Natural killer cell (primary cell): ENCODE measurements at regions not wholly inside any gene's neighbourhood (a gene's known extent, or its start where the extent isn't known, plus 50 kb on each side); places are given as distances from the start of the nearest gene placed in this dataset.
A peak's percentile ranks its signal among the peaks of the same experiment; 100 is the strongest.
"Not testable (repeated sequence)": the region's sequence is repeated elsewhere in the genome, so short reads cannot be mapped to it uniquely, and the experiment has no call there.

Experiments
- ATAC-seq, 3 donors: fragments of 150-1000 bp in 2 of 3; fragments of 200-7000 bp in 1 of 3; cut with Tn5 transposase; 1 replicate in 1 of 3; 2 replicates in 2 of 3; pipeline ENCODE4 v1.10.0; 2021; ENCODE audit warnings: mild to moderate bottlenecking in 2 of 3, moderate library complexity in 2 of 3
- DNase-seq, 2 donors: peaks; one replicate each; pipeline versions ENCODE4 v3.0.0 to v3.0.0-alpha.2; 2013 to 2021; ENCODE audit warnings: mixed read lengths in 1 of 2
- H3K27ac ChIP-seq: one replicate; pipeline ENCODE4 v1.5.1; 2013; ENCODE audit warnings: mild to moderate bottlenecking, low read length
- H3K27me3 ChIP-seq: one replicate; pipeline ENCODE4 v1.6.1; 2013; ENCODE audit warnings: low read length; ENCODE audit not compliant: control insufficient read depth, insufficient read depth
- H3K36me3 ChIP-seq: one replicate; pipeline ENCODE4 v1.6.1; 2013; ENCODE audit warnings: low read length; ENCODE audit not compliant: control insufficient read depth, insufficient read depth
- H3K4me1 ChIP-seq: one replicate; pipeline ENCODE4 v1.6.1; 2013; ENCODE audit warnings: low read length; ENCODE audit not compliant: control insufficient read depth, insufficient read depth
- H3K4me3 ChIP-seq: one replicate; pipeline ENCODE4 v1.5.1; 2013; ENCODE audit warnings: low read length
- H3K9me3 ChIP-seq: one replicate; pipeline ENCODE4 v1.6.1; 2013; ENCODE audit warnings: low read length; ENCODE audit not compliant: control insufficient read depth, insufficient read depth
- H3K27ac Mint-ChIP-seq, 2 donors: one replicate each; pipeline ENCODE4 v1.8.0; 2022; ENCODE audit warnings: mild to moderate bottlenecking in 2 of 2, mixed read lengths in 2 of 2, moderate library complexity in 1 of 2
- H3K27me3 Mint-ChIP-seq, 2 donors: one replicate each; pipeline ENCODE4 v1.8.0; 2022; ENCODE audit warnings: low read depth in 2 of 2, mixed read lengths in 2 of 2
- H3K36me3 Mint-ChIP-seq: one replicate; pipeline ENCODE4 v1.8.0; 2022; ENCODE audit warnings: mixed read lengths
- H3K4me1 Mint-ChIP-seq, 2 donors: one replicate each; pipeline ENCODE4 v1.8.0; 2022; ENCODE audit warnings: mixed read lengths in 2 of 2
- H3K4me3 Mint-ChIP-seq: one replicate; pipeline ENCODE4 v1.8.0; 2022; ENCODE audit warnings: mild to moderate bottlenecking, moderate library complexity, mixed read lengths
- H3K9me3 Mint-ChIP-seq, 2 donors: one replicate each; pipeline ENCODE4 v1.8.0; 2022; ENCODE audit warnings: mixed read lengths in 2 of 2
- WGBS: methylation state at CpG from one replicate; pipeline ENCODE4 v1.1.7; 2013; ENCODE audit warnings: missing lambda C conversion rate; ENCODE audit not compliant: insufficient coverage; 5-methylcytosine and 5-hydroxymethylcytosine counted together
- intact Hi-C: fragments of 100-400 bp; cut with micrococcal nuclease; formaldehyde crosslinking; loops from one replicate; pipeline ENCODE4 v1.14.2; 2022
- TF ChIP-seq, protein P1 (sequence below): fragments of 200-600 bp; IDR thresholded peaks from one replicate; pipeline ENCODE4 v1.8.0; 2022; ENCODE audit warnings: antibody characterized with exemption

DNA sequence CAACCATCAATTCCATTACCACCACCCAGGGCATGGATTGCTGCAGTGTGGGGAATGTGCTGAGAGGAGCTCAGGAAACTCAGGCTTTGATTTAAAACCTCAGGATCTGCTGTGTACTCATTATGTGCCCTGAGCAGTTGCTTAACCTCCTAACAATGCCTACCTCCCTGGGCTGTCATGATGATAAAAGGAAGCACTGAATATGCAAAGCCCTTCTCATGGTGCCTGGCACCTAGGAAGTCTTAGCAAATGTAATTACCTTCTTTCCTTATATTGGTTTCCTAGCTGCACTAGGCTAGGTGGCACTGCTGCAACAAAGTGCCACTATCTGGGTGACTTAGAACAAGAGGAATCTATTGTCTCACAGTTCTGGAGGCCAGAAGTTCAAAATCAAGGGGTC, 62.2 kb downstream of the KCTD12 start:
- H3K36me3 Mint-ChIP-seq = no peaks in the 10 kb centered on the region
- TF ChIP-seq, protein P1, sequence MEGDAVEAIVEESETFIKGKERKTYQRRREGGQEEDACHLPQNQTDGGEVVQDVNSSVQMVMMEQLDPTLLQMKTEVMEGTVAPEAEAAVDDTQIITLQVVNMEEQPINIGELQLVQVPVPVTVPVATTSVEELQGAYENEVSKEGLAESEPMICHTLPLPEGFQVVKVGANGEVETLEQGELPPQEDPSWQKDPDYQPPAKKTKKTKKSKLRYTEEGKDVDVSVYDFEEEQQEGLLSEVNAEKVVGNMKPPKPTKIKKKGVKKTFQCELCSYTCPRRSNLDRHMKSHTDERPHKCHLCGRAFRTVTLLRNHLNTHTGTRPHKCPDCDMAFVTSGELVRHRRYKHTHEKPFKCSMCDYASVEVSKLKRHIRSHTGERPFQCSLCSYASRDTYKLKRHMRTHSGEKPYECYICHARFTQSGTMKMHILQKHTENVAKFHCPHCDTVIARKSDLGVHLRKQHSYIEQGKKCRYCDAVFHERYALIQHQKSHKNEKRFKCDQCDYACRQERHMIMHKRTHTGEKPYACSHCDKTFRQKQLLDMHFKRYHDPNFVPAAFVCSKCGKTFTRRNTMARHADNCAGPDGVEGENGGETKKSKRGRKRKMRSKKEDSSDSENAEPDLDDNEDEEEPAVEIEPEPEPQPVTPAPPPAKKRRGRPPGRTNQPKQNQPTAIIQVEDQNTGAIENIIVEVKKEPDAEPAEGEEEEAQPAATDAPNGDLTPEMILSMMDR = no peak
- Histone ChIP-seq H3K27ac (no peak overlapping the region), H3K4me3 (no peak overlapping the region), H3K4me1 (no peaks in the 10 kb centered on the region), H3K9me3 (no peaks in the 10 kb centered on the region), H3K36me3 (no peaks in the 10 kb centered on the region), H3K27me3 (no peaks in the 10 kb centered on the region)
- no peak overlapping the region for H3K27ac Mint-ChIP-seq
- no peak for DNase-seq
- no peak overlapping the region for H3K4me3 Mint-ChIP-seq
- intact Hi-C loops = no loop called here
- H3K9me3 Mint-ChIP-seq = no peaks in the 10 kb centered on the region
- H3K27me3 Mint-ChIP-seq = peaks cover 2 to 18% of the 10 kb centered on the region in 2 donors
- H3K4me1 Mint-ChIP-seq = no peaks in the 10 kb centered on the region
- no peak for ATAC-seq

DNA sequence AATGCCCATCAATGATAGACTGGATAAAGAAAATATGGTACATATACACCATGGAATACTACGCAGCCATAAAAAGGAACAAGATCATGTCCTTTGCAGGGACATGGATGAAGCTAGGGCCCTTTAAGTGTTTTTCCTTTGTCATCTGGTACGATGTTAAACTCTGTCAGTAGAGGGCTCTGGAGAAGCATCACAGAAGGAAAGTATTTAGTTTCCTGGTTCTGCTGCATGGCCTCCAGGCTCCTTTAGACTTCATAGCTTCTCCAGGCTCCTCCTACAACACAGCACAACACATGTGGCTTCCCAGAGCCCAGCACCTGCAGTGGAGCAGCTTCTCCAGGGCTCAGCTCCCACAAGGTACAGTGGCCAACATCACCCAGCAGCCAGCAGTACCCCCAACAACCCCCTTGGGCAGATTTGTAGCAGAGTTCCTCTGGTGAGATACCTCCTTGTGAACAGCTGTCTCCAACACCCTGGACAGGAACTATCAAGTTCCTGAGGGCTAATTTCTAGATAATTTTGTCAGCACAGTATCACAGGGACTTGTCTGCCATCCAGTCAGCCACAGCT, 63.4 kb downstream of the KCTD12 start:
- Histone ChIP-seq H3K4me3 (no peak overlapping the region), H3K4me1 (no peaks in the 10 kb centered on the region), H3K27ac (no peak overlapping the region), H3K9me3 (no peaks in the 10 kb centered on the region), H3K27me3 (no peaks in the 10 kb centered on the region), H3K36me3 (no peaks in the 10 kb centered on the region)
- TF ChIP-seq, protein P1 = no peak
- Mint-ChIP-seq H3K9me3 (no peaks in the 10 kb centered on the region), H3K4me1 (no peaks in the 10 kb centered on the region), H3K27me3 (peaks cover 9 to 27% of the 10 kb centered on the region in 2 donors), H3K36me3 (no peaks in the 10 kb centered on the region), H3K27ac (no peak overlapping the region), H3K4me3 (no peak overlapping the region)
- DNase-seq (peak in 1 of 2 donors; percentile 40), ATAC-seq (peak in 1 of 3 donors; percentile 48)
- WGBS = 82% methylated on average over 2 of the region's 2 CpGs
- intact Hi-C loops = no loop called here

DNA sequence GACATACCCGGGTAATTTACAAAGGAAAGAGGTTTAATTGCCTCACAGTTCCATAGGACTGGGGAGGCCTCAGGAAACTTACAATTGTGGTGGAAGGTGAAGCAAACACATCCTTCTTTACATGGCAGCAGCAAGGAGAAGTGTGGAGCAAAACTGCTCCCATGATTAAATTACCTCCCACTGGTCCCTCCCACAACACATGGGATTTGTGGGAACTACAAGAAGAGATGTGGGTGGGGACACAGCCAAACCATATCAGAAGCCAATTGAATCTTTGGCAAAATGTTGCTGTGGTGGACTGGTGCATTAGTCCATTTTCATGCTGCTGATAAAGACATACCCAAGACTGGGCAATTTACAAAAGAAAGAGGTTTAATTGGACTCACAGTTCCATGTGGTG, 65.0 kb downstream of the KCTD12 start:
- H3K27ac ChIP-seq, H3K4me1 Mint-ChIP-seq, H3K36me3 ChIP-seq, H3K36me3 Mint-ChIP-seq, H3K9me3 ChIP-seq, H3K4me3 ChIP-seq, H3K27me3 ChIP-seq, H3K9me3 Mint-ChIP-seq, intact Hi-C loops, H3K27ac Mint-ChIP-seq, H3K4me3 Mint-ChIP-seq, H3K4me1 ChIP-seq, DNase-seq, ATAC-seq: not testable (repeated sequence)
- no CpG with 5 or more reads among the region's 1 CpG for WGBS
- peaks cover 10 to 36% of the 10 kb centered on the region in 2 donors for H3K27me3 Mint-ChIP-seq

DNA sequence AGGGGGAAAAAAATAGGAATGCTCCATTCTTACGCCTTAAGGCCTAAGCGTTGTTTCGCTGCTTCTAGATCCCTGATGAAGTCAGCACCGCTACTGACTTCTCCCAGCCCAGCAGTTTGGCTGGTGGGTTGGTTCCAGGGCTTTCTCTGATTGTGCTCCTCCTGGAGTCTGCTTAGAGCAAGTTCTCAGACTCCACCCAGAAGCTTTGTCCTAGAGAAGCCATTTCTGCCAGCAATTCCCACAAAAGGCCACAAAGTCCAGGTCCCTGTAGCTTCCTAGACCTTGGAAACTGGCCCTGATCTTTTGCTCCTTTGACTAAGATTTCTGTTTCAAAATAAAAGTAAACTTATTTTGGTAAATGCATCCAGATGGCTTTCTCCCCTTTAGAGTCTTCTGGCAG, 65.4 kb downstream of the KCTD12 start:
- no peak overlapping the region for H3K27ac Mint-ChIP-seq
- Histone ChIP-seq H3K27ac (no peak overlapping the region), H3K4me1 (no peaks in the 10 kb centered on the region), H3K27me3 (peaks cover 2% of the 10 kb centered on the region), H3K9me3 (no peaks in the 10 kb centered on the region), H3K36me3 (no peaks in the 10 kb centered on the region), H3K4me3 (no peak overlapping the region)
- H3K36me3 Mint-ChIP-seq = no peaks in the 10 kb centered on the region
- intact Hi-C loops = no loop called here
- ATAC-seq (no peak), DNase-seq (no peak)
- 100% methylated on average over 4 of the region's 4 CpGs for WGBS
- peaks cover 0 to 10% of the 10 kb centered on the region in 2 donors for H3K4me1 Mint-ChIP-seq
- TF ChIP-seq, protein P1 = no peak
- H3K27me3 Mint-ChIP-seq = peaks cover 13 to 38% of the 10 kb centered on the region in 2 donors
- H3K4me3 Mint-ChIP-seq = no peak overlapping the region
- no peaks in the 10 kb centered on the region for H3K9me3 Mint-ChIP-seq
